Endothelial cell of umbilical vein (primary cell): ENCODE measurements at regions not wholly inside any gene's neighbourhood (a gene's known extent, or its start where the extent isn't known, plus 50 kb on each side); places are given as distances from the start of the nearest gene placed in this dataset.

ENCODE experiments used
- CTCF ChIP-seq, 2 donors: IDR thresholded peaks; 1 replicate in 1 of 2; 2 replicates in 1 of 2; pipeline ENCODE4 v1.5.1; 2011; ENCODE audit warnings: low read length in 2 of 2, mild to moderate bottlenecking in 2 of 2, moderate library complexity in 2 of 2, control low read depth in 1 of 2, inconsistent platforms in 1 of 2, low read depth in 1 of 2; ENCODE audit not compliant: insufficient read depth in 1 of 2; ENCODE audit errors: extremely low read depth in 1 of 2
- MYC ChIP-seq: IDR thresholded peaks from one replicate; pipeline ENCODE4 v1.6.1; 2011; ENCODE audit warnings: mild to moderate bottlenecking, low read depth, low read length
- POLR2AphosphoS5 ChIP-seq: IDR thresholded peaks from 2 replicates; pipeline ENCODE4 v1.6.1; 2012; ENCODE audit warnings: low read depth, mild to moderate bottlenecking, control low read depth, low read length, moderate library complexity; ENCODE audit not compliant: insufficient read depth

GRCh38 chr7:153523320-153524015 is 528.7 kb upstream of the DPP6 start:
- TF ChIP-seq CTCF (IDR thresholded peaks at IDR 0.05; ENCODE audit: extremely low read depth in 1 of 2, insufficient read depth in 1 of 2, low read depth in 1 of 2, low read length in 2 of 2) = no peak
- TF ChIP-seq POLR2AphosphoS5 = no peak
- no peak for TF ChIP-seq MYC
